Activated T-cell treated with anti-CD3 and anti-CD28 coated beads for 48 hours (primary cell): ENCODE measurements at regions not wholly inside any gene's neighbourhood (a gene's known extent, or its start where the extent isn't known, plus 50 kb on each side); places are given as distances from the start of the nearest gene placed in this dataset.

ENCODE experiments used
- DNase-seq: peaks from one replicate; pipeline ENCODE4 v3.0.0-alpha.2; 2020; ENCODE audit warnings: low read depth

- DNase-seq: no peak
Measured at GRCh38 chr11:115030166-115030565, 351.8 kb downstream of the NXPE2 start.

- no peak for DNase-seq
Measured at GRCh38 chr11:115036406-115037180, 358.3 kb downstream of the NXPE2 start.

GRCh38 chr11:115042002-115042401 is 363.7 kb downstream of the NXPE2 start:
- no peak for DNase-seq

DNA sequence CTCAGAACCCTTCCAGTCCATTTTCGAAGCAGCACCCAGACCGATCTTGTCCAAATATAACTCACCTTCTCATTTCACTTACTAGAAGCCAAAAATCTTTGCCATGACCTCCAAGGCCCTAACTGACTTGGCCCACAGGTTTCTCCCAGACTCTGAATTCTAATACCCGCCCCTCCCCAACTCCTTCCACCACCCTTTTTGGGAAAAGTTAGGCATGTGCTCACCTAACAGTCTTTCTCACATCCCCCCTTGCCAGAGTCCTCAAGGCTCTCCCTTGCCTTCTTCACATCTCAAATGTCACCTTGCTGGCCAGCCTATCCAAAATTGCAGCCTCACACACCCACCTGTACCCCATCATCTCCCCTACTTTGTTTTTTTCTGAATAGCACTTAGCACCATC is 369.3 kb downstream of the NXPE2 start:
- no peak for DNase-seq

GRCh38 chr11:115049796-115050195 is 371.5 kb downstream of the NXPE2 start:
- DNase-seq: no peak

DNA sequence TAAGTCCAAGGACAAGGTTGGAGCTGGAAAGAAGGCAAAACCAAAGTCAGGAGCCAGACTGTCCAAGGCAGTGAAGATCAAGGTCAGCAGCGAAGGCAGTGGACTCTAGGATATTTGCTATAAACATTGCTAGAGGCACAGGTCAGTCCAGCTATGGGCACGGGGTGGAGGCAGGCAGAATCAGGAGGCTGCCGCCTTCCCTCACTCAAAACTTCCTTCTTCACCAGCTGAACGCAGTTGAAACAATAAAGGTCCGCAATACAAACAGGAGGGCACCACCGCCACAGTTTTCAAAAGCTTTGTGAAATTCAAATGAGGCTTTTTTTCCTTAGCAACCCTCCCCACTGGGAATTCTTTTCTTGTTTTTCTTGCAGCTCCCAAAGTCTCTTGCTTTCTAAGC is 372.4 kb downstream of the NXPE2 start:
- DNase-seq: no peak

- DNase-seq: no peak
Measured at GRCh38 chr11:115051938-115052590, 373.7 kb downstream of the NXPE2 start.

DNA sequence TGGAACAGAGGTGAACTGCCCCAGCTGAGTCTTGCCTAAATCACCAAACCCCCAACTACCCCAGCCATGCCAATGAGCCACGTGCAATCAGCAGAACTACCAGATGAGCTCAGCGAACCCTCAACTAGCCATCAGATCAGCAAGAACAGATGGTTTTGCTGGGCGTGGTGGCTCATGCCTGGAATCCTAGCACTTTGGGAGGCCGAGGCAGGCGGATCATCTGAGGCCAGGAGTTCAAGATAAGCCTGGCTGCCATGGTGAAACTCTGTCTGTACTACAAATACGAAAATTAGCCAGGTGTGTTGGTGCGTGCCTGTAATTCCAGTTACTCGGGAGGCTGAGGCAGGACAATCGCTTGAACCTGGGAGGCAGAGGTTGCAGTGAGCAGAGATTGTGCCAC is 374.3 kb downstream of the NXPE2 start:
- no peak for DNase-seq

DNA sequence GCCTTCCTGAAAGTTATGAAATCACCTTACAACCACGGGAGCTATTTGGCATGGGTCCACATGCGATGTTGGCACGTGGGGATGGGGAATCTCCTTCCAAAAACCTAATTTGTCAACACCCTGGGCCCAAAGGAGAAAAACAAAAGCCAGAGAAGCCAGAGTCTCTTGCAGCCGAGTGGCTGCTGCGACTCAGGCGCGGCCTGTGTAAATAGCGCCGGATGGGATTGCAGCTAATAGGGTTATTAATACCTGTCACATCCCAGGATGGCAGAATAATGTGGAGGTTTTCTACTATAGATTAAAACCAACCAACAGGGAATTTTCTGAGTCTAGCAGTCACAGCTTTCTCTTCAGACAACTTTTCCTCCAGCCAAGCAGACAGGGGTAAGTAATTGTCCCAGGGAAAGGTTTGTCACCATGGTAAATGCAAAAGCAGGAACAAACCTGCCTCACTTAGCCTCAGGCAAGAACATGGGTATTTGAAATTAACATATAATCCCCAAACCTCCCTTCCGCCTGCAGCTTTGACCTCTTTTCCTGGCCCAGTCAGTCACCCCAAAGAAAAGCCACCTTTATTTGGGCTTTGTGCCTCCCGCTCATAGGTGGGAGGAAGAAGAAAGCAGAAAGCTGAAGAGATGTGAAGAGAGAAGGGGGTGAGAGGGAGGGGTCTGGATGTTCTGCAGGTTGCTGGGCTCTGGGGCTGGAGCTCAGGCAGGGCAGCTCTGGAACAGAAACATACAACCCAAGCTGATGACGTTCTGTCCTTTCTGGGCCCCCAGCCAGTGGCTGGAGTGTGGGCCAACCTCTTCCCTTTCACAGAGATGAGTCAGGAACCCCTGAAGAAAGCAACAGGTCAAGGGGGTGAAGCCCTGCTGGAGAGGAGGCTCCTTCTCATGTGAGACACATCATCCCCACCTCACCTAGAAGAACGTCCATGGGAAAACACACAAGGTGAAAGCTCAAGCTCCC is 376.5 kb downstream of the NXPE2 start:
- no peak for DNase-seq

DNA sequence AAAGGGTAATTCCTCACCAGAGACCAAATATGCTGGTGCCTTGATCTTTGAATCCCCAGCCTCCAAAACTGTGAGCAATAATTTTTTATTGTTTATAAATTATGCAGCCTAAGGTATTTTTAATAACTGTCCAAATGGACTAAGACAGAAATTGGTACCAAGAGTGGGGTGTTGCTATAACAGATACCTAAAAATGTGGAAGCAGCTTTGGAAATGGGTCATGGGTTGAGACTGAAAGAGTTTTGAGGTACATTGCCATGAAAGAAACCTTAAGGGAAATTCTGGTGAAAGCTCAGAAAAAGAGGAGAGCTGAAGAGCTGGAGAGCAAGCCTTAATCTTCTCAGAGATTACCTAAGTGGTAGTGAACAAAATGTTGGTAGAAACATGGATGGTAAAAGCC is 378.2 kb downstream of the NXPE2 start:
- DNase-seq: no peak

GRCh38 chr11:115060840-115061239 is 382.5 kb downstream of the NXPE2 start:
- DNase-seq: no peak

- DNase-seq: no peak
Measured at GRCh38 chr11:115065314-115065713, 387.0 kb downstream of the NXPE2 start.

DNA sequence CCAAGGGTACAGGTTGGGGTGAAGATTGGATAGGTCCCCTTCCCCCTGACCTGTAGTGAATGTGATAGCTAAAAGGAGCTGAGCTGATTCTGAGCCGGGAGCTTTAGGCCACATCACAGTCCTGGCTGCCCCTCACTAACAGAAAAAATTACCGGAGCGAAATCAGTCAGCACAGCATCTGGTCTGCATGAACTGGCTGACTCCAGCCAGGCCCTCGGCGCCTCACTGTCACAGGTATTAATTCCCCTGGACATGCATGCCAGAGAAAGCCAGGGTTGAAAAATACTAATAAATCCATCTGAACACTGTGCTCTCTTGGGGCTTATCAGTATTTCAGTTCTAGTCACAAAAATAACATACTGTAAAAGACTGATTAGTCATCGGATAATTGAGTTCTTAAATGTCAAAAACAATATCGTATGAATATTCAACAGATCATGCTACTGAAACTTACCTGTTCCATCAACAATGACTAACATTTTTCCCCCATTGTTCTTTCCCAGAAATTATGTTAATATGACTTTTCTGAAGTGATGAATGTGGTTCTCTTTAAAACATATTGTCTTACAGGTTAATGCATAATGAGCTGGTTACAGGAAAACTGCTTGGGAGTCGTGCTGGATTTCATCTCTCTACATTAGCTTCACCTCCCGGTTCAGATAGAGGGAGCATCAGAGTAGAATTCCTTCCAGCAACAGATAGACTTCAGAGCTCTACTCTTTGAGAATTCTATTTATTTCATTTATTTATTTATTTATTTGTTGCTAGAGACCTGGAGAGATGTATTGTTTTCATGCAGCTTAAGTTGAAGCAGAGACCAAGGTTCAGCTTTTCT is 387.7 kb downstream of the NXPE2 start:
- no peak for DNase-seq

DNA sequence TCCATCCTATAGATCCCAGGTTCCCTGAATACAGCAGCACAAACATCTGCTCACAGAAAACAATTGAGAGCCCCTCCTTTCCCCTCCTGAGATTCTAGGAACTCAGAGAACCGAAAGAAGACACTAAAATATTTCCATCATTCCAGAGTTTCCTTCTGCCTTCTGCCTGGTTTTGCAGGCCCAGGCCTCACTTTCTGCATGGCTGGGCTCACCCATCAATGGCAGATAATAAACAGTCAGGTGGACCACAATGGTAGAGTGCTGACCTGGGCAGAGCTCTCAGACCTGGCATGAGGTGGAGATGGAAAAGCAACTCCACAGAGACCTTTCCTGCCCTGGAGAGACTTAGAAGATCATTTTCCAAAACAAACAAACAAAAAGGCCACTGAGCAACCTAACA is 389.1 kb downstream of the NXPE2 start:
- no peak for DNase-seq

GRCh38 chr11:115067900-115068530 is 389.7 kb downstream of the NXPE2 start:
- no peak for DNase-seq

GRCh38 chr11:115069599-115069998 is 391.3 kb downstream of the NXPE2 start:
- DNase-seq: no peak

DNA sequence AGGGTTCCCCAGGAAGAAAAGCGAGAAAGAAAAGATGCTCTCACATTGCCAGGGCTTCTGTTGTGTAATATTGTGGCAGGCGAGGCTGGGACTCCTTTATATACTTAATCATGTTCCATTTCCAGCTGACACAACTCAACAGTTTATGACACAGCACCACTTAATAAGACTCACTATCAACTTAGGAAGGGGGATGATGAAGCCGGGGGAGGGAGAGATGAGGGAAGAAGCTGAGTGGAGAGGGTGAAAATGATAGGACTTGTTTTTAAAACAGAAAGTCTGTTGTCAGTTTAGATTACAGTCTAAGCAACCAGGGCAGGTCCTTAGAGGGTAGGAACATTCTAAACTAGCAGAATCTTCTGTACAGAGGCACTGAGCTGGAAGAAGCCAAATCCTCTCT is 397.0 kb downstream of the NXPE2 start:
- no peak for DNase-seq

GRCh38 chr11:115077740-115078139 is 399.4 kb downstream of the NXPE2 start:
- no peak for DNase-seq

DNA sequence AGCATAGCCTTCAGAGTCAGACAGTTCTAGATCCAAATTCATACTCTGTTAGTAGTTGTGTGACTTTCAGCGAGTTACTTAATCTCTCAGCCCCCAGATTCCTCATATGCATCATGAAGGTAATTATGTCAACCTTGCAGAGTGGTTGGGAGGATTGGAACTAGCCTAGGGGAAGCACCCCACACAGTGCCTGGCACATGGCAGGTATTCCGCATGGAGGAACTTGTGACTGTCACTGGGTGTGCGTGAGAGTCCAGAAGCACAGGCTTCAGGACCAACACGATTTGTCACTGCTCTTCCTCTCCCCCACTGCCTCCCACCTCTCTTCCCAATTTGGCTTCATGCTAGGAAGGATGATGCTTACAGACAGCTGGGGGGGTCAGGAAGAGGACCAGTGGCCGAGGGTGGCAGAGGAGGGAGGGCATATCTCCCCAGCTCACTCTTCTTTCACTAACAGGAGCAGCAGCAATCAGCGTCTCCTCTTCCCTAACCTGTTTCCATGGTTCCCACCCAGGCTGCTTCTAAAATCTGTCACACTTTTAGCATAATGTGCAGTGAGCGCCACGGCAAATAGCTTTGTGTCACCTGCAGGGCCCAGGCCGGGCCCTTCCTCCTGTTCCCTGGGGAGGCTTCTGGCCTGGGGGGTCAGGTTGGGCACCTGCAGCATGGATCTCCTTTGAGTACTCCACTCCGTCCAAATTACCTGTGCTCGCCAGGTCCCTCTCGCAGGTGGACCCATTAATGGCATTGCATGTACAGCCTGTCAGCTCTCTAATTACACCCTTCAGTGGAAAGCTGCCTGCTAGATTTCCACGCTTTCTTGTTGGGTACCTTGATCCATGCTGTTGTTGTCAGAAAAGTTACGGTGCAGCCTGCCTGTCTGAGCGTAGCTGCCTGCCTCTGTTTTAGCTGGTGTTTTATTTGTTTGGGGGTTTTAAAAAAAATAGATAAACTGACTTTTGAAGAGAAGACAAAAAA is 400.4 kb downstream of the NXPE2 start:
- no peak for DNase-seq
